GM12874 (cell line): ENCODE measurements at regions not wholly inside any gene's neighbourhood (a gene's known extent, or its start where the extent isn't known, plus 50 kb on each side); places are given as distances from the start of the nearest gene placed in this dataset.

Experiments used
- CTCF ChIP-seq: IDR thresholded peaks from 2 replicates; pipeline ENCODE4 v1.5.1; 2011; ENCODE audit warnings: low read depth, mild to moderate bottlenecking, control low read depth, low read length, moderate library complexity; ENCODE audit not compliant: insufficient read depth

GRCh38 chr4:16297003-16297402 lies 70.7 kb upstream of the TAPT1 start:
- TF ChIP-seq CTCF: no peak

- TF ChIP-seq CTCF: no peak
Measured at GRCh38 chr4:16294455-16294854, 68.2 kb upstream of the TAPT1 start.

- no peak for TF ChIP-seq CTCF
Measured at GRCh38 chr4:16293210-16293838, 67.1 kb upstream of the TAPT1 start.

- no peak for TF ChIP-seq CTCF
Measured at GRCh38 chr4:16292585-16292984, 66.3 kb upstream of the TAPT1 start.

GRCh38 chr4:16290681-16291420 lies 64.6 kb upstream of the TAPT1 start:
- no peak for TF ChIP-seq CTCF

GRCh38 chr4:16289897-16290554 lies 63.8 kb upstream of the TAPT1 start:
- peak; percentile 29; the same call in 1 of the 2 replicates for TF ChIP-seq CTCF

GRCh38 chr4:16284050-16284449 lies 57.8 kb upstream of the TAPT1 start:
- no peak for TF ChIP-seq CTCF
